ENCODE measurements at regions not wholly inside any gene's neighbourhood (a gene's known extent, or its start where the extent isn't known, plus 50 kb on each side); places are given as distances from the start of the nearest gene placed in this dataset.

GRCh38 chr6:142597836-142598235 lies 296.0 kb downstream of the ADGRG6 start:
- TF ChIP-seq CTCF (conservative IDR thresholded peaks at IDR 0.05) (no peak), ZFX (IDR thresholded peaks at IDR 0.05) (no peak)

Measured in C4-2B (cell line).